ENCODE measurements at regions not wholly inside any gene's neighbourhood (a gene's known extent, or its start where the extent isn't known, plus 50 kb on each side); places are given as distances from the start of the nearest gene placed in this dataset.
"Not testable (repeated sequence)": the region's sequence is repeated elsewhere in the genome, so short reads cannot be mapped to it uniquely, and the experiment has no call there.

GRCh38 chr9:21694424-21694823 lies 108.0 kb upstream of the MTAP start:
- no peak for DNase-seq (ENCODE audit: low read depth in 3 of 3)

GRCh38 chr9:21695443-21695842 lies 107.0 kb upstream of the MTAP start:
- no peak for DNase-seq (ENCODE audit: low read depth in 3 of 3)

- no peak for DNase-seq (ENCODE audit: low read depth in 3 of 3)
Measured at GRCh38 chr9:21695874-21696341, 106.5 kb upstream of the MTAP start.

- no peak for DNase-seq (ENCODE audit: low read depth in 3 of 3)
Measured at GRCh38 chr9:21696411-21696871, 106.0 kb upstream of the MTAP start.

GRCh38 chr9:21708260-21708711 lies 94.2 kb upstream of the MTAP start:
- no peak for DNase-seq (ENCODE audit: low read depth in 3 of 3)

- DNase-seq (ENCODE audit: low read depth in 3 of 3), result no peak
Measured at GRCh38 chr9:21708856-21709255, 93.6 kb upstream of the MTAP start.

GRCh38 chr9:21709464-21710058 lies 92.9 kb upstream of the MTAP start:
- peak; percentile 26 to 52 (median 28) for DNase-seq (ENCODE audit: low read depth in 3 of 3)

GRCh38 chr9:21710548-21711191 lies 91.8 kb upstream of the MTAP start:
- no peak for DNase-seq (ENCODE audit: low read depth in 3 of 3)

- DNase-seq (ENCODE audit: low read depth in 3 of 3), result no peak
Measured at GRCh38 chr9:21711504-21711903, 90.9 kb upstream of the MTAP start.

GRCh38 chr9:21715408-21715807 lies 87.0 kb upstream of the MTAP start:
- no peak for DNase-seq (ENCODE audit: low read depth in 3 of 3)

- DNase-seq (ENCODE audit: low read depth in 3 of 3), result no peak
Measured at GRCh38 chr9:21720758-21721157, 81.7 kb upstream of the MTAP start.

- DNase-seq (ENCODE audit: low read depth in 3 of 3), result not testable (repeated sequence)
Measured at GRCh38 chr9:21727411-21727810, 75.0 kb upstream of the MTAP start.

GRCh38 chr9:21728781-21729180 lies 73.7 kb upstream of the MTAP start:
- DNase-seq (ENCODE audit: low read depth in 3 of 3), result no peak

GRCh38 chr9:21729648-21730047 lies 72.8 kb upstream of the MTAP start:
- no peak for DNase-seq (ENCODE audit: low read depth in 3 of 3)

GRCh38 chr9:21730899-21731298 lies 71.5 kb upstream of the MTAP start:
- no peak for DNase-seq (ENCODE audit: low read depth in 3 of 3)

GRCh38 chr9:21741151-21741550 lies 61.3 kb upstream of the MTAP start:
- no peak for DNase-seq (ENCODE audit: low read depth in 3 of 3)

- DNase-seq (ENCODE audit: low read depth in 3 of 3), result no peak
Measured at GRCh38 chr9:21744320-21744719, 58.1 kb upstream of the MTAP start.

- no peak for DNase-seq (ENCODE audit: low read depth in 3 of 3)
Measured at GRCh38 chr9:21744841-21745240, 57.6 kb upstream of the MTAP start.

- no peak for DNase-seq (ENCODE audit: low read depth in 3 of 3)
Measured at GRCh38 chr9:21746550-21746949, 55.9 kb upstream of the MTAP start.

- no peak for DNase-seq (ENCODE audit: low read depth in 3 of 3)
Measured at GRCh38 chr9:21747175-21747574, 55.3 kb upstream of the MTAP start.

- no peak for DNase-seq (ENCODE audit: low read depth in 3 of 3)
Measured at GRCh38 chr9:21750021-21750735, 52.3 kb upstream of the MTAP start.

- DNase-seq (ENCODE audit: low read depth in 3 of 3), result no peak
Measured at GRCh38 chr9:21751998-21752397, 50.4 kb upstream of the MTAP start.
